HG03175 (cell line): ENCODE measurements at regions not wholly inside any gene's neighbourhood (a gene's known extent, or its start where the extent isn't known, plus 50 kb on each side); places are given as distances from the start of the nearest gene placed in this dataset.
"Not testable (repeated sequence)": the region's sequence is repeated elsewhere in the genome, so short reads cannot be mapped to it uniquely, and the experiment has no call there.

Experiments
- ATAC-seq: cut with Tn5 transposase; IDR thresholded peaks from one replicate; pipeline ENCODE4 v1.9.1; 2021; ENCODE audit warnings: mild to moderate bottlenecking, moderate library complexity; ENCODE audit not compliant: unreplicated experiment

DNA sequence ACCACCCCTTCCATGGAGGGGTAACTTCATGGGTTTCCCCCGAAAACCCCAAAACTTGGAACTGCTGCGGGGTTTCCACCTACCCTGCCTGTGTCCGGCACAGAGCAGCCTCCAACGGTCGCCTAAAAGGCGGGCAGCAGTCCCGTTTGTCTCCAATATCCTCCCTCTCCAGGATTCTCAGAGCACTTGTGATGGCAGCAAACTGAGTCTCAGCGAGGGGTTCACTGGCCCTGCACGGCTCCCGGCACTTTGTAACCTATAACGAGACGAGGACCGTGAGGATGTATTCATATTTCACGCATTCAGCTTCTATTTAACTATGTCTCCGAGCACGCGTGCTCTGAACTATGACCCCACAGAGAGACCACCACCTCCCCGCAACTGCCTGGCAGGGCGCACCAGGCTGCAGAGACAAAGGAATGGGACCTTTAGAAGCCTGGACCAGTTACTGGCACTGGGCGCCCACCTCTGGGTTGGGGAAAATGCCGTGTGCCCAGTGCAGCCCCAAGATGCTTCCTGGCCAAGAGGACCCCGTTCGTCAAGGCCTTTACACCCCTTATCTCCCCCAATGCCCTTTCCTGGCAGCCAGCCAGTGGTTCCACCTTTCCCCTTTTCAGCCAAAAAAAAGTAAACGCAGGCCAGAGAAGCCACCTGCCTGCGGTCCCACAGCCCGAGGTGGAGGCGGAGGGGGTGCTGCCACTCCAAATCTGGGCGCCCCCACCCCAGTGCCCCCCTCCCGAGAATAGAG, 173.1 kb upstream of the RTL1 start:
- ATAC-seq: no peak

DNA sequence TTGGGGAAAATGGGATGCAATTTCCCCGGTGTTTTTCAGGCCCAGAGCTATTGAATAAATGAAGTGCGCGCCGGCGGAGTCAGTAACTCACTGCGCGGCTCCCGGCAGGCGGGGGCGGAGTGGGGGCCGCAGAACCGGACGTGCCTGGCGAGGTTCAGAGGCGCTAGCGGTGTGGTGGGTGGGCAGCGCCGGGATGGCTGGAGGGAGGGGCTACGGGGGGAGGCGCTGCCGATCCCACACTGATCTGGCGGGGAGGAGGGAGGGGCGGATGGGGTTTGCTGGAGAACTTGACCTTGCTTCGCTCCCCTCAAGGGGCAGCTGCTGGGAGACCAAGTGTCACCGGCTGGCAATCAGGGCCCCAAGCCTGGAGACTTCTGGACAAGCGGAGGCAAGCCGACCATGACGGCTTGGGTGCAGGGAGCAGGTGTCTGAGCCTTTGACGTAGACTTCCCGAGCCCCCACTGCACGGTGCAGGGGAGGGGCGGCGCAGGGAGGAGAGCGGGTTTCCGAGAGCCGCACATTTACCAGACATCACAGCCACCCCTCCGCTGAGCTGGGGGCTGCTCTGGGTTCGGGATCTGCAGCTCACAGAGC, 174.1 kb upstream of the RTL1 start:
- no peak for ATAC-seq

DNA sequence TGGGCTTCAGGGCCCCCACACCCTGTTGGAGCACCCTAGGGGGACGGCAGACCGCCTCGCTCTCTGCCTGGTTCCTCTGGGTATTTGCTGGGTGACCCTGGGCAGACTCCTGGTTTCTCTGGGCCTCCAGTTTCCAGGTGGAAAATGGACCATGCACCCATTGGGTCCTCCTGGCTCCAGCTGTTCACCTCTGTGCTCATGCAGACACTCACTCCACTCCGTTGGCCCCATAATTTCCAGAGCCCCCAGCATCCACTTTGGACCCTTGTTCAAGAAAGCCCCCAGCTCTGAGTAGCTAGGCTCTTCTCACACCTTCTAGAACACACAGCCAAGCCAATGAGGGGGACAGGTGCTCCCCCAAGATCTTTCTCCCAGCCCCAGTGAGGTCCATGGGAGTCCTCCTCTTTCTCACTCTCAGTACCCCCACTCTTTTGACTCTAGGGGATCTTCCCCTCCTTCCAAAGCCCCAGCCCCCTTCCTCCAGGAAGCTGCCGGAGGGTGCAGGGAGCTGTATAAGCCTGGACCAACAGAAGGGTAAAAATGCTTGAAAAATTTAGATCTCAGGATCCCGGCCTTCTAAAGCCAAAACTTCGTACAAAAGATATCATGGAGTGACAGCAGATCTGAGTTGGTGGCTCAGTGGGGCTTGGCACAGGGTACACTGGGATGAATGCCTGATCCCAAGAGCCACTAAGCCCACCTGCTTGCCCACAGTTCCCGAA, 174.8 kb upstream of the RTL1 start:
- no peak for ATAC-seq

DNA sequence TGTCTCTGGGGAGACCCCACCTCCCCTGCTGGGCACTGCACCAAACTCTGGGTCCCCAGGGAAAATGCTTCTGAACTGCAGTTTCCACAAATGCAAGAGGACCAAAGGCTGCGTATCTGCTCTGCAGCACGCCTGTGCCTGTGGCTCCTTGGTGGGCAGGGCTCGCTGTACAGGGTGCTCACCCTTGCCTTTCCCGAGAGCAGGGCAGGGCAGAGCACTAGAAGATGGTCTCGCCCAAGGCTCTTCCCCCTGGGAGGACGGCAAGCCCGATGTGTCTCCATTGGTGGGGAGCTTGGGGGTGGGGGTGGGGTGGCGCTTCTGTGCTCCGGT, 175.3 kb upstream of the RTL1 start:
- ATAC-seq: no peak

DNA sequence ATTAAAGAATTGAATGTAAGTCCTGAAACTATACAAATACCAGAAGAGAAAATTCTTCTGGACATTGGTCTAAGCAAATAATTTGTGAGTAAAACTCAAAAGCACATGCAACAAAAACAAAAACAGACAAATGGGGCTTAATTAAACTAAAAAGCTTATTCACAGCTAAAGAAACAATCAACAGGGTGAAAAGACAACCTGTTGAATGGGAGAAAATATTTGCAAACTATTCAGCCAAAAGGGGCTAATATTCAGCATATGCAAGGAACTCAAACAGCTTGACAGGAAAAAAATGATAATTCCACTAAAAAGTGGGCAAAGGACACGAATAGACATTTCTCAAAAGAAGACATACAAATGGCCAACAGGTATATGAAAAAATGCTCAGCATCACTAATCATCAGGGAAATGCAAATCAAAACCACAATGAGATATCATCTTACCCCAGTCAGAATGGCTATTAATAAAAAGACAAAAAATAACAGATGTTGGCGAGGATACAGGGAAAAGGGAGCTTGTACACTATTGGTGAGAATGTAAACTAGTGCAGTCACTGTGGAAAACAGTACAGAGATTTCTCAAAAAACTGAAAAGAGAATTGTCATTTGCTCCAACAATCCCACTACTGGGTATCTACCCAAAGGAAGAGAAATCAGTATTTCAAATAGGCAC, 177.5 kb upstream of the RTL1 start:
- ATAC-seq: no peak

DNA sequence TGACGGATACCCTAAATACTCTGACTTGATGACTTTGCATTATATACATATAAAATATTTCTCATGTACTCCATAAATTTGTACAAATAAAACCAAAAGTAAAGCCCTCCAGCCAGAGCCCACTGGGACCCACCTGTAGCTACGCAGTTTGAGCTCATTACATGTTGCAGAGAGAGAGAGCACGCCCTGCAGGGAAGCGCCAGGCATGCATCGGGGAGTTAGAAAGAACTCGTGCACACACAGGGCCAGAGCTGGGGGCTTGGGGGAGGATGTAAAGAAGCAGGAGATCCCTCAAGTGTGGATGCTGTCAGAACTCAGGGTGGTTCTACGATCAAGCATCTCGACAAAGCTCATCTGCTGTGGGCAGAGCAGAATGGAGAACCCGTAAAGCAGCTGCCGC, 178.5 kb upstream of the RTL1 start:
- ATAC-seq: no peak

DNA sequence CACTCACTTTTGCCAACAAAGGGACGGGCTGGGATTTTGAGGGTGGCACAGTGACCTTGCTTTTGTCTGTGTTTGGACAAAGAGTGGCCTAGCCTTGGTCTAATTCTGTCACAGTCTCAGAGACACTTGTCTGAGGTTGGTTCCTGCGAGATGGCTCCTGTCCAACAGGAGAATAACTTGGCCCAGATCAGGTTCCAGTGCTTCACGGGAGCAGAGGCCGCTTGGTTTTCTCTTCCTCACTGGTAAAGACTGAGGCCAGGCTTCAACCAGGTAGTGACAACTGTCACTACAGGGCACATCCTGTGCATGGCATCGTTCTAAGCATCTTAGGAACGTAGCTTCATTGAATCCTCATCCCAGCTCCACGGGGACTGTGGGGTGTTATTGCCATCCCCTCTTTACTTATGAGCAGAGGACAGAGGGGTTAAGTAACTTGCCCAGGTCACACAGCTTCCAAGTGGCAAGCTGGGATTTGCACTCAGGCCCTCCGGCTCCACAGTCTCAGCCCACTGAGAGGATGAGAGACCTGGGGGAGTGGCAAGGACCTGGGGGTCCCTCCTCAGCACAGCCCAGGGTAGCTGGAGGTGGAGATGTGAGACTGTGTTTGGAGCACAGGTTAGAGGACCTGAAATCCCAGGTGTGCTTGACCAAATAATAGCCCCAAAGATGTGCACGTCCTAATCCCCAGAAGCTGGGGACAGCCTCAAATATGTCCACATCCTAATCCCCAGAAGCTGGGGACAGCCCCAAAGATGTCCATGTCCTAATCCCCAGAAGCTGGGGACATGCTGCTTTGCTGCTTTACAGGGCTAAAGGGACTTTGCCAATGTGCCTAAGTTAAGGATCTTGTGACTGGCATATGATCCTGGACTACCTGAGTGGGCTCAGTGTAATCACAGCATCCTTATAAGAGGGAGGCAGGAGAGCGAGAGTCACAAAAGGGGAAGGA, 179.2 kb upstream of the RTL1 start:
- no peak for ATAC-seq

DNA sequence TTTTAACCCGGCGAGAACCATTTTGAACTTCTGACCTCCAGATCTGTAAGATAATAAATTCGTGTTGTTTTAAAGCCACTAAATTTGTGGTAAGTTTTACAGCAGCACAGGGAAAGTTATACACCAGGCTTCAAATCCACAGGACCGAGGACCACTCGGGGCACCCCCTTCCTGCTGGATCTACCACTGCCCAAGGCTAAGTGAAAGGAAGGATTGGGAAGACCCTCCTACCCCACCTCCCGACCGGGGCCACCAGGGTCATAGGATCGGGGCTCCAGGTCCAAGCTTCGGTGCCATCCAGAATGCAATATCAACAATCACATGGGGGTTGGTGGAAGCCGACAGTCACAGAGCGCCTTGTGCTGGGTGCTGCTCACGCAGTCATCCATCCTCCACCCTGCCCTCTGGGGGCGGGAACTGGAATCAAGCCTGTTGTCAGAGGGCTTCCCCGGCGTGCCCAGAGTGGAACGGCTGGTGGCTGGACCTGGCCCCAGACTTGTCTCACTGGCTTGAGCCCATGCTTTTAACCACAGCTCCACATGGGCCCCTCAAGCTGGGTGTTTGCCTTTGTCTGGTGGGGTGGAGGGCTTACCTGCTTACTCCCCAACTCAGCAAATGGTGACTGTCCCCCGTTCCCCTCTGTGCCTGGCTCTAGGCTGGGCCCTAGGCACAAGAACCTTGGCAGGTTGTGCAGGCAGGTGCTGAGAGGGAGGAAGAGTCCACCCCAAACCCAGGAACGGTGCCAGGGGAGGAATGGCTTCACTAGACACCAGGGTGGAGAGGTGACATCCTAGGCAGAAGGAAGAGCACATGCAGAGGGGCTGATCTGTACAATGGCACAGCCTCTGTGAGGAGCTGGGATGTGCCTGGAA, 180.3 kb upstream of the RTL1 start:
- ATAC-seq: no peak

DNA sequence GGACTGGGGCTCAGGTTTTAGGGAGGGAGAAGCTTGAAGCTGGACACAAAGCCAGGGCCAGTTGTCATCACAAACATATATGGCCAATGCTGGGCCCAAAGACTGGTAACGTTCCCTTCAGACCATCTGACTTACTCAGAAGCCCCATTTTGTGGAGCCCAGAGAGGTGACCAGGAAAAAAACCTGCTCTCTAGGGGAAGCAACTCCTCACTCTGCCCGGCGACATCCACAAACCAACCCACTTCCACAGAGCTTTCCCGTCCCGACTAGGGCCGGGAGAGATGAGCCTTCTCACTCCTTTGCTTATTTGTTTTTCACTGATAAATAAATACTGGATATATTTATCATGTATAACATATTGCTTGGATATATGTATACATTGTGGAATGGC, 180.9 kb upstream of the RTL1 start:
- no peak for ATAC-seq

DNA sequence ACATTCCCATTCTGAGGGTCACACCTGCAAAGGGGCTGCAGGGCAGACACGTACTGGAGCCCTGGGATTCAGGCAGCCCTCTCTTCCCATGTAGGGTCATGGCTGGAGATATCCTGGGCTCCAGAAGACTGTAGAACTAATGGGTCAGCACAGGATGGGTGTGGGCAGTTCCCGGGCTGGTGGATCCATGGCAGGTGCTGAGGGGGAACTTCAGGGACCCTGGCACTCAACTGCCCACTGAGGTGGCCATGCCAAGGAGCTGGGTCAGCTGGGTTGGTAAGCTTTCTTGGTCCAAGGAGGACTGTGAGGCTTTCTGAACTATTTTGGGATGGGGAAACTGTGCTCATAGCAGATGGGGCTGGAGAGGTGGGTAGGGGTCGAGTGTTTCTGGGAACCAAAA, 183.4 kb upstream of the RTL1 start:
- no peak for ATAC-seq

DNA sequence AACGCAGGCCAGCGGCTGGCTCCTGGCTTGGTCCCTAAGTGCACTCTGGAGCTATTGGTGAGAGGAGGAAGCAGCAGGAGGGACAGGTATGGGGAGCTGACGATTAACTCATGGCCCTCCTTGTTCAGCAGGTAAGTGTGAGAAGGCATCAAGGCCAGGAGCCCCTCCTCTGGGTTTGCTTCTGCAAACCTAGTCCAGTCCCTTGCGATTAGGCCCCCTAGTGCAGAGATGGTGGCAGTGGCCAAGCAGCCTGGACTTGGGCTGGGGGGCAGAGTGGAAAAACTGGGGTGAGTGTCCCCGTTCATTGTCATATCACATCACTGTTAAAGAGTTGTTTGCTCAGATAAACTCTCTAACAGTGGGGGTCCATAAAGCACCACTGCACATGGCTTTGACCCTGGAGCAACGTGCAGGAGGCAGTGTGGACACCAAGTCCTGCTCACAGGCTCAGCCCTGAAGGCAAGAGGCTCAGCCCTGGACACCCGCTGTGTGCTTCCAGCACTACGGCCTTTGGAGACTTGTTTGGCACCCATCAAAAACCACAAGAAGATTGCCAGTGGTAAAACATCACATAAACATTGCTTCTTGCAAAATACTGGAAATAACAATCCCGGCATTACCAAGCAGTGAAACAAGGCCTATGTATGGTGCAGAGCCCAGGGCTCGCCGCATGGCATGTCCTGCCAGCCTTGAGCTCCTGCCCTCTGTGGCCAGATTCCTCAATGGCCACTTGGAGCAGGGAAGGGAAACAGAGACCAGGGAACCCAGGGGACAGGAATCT, 184.3 kb upstream of the RTL1 start:
- ATAC-seq: no peak

DNA sequence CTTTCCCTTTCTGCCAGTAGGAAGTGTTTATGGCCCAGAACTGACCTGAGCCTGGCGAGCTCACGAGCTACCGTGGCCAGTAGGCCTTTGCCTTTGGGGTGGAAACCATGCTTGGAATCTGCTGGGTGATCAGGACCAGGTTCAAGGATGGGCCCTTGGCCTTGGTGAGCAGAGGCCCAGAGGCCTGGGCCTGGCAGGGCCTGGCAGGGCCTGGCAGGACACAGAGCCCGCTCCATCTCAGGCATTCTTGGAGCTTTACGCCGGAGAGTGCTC, 184.8 kb upstream of the RTL1 start:
- no peak for ATAC-seq

DNA sequence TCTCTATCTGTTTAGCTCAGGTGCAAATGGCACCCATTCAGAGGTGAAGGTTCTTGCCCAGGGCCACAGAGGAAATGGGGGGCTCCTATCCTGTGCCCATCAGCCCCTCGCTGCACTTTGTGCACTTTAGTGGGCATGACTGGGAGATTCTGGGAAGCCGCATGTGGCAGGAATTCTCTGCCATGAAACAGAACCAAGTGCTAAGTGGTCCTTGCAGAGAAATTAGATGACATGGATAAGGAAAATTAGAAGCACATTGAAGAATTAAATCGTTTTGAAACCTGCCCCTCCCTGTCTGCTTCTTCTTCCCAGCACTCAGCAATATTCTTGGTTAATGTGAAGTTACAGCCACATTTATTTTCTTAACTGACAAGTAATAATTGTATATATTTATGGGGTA, 185.2 kb upstream of the RTL1 start:
- ATAC-seq: no peak

DNA sequence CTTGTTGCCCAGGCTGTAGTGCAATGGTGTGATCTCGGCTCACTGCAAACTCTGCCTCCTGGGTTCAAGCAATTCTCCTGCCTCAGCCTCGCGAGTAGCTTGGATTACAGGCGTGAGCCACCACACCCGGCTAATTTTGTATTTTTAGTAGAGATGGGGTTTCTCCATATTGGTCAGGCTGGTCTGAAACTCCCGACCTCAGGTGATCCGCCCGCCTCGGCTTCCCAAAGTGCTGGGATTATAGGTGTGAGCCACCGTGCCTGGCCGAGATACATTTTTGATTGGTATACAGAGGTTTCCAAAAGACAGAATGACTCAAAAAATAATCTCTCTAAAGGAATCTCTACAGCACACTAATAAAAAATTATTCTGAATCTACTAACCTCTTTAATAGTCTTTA, 187.0 kb upstream of the RTL1 start:
- ATAC-seq: not testable (repeated sequence)

DNA sequence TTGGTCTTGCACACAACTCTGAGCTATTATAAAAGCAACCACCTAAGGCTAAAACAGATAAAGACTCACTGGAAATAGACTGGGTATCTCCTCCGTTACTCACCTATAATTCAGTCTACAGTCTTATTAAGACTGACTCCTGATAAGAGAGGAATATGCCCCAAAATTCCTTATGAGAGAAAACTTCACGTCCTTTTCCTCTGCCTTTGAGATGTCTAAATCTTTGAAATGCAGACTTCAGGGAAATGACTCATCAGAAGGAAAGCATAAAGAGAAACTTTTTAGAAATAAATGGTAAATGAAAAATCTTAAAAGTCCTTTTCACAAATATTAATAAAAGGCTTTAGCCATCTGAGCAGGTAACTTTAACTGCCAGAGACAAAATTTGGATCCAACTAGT, 187.5 kb upstream of the RTL1 start:
- no peak for ATAC-seq

DNA sequence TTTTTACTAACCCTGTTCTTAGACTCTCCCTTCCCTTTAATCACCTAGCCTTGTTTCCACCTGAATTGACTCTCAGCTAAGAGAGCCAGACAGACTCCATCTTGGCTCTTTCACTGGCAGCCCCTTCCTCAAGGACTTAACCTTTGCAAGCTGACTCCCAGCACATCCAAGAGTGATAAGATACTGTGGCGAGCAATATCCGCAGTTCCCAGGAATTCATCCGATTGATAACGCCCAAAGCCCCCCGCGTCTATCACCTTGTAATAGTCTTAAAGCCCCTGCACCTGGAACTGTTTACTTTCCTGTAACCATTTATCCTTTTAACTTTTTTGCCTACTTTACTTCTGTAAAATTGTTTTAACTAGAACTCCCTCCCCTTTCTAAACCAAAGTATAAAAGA, 191.4 kb upstream of the RTL1 start:
- ATAC-seq: not testable (repeated sequence)

DNA sequence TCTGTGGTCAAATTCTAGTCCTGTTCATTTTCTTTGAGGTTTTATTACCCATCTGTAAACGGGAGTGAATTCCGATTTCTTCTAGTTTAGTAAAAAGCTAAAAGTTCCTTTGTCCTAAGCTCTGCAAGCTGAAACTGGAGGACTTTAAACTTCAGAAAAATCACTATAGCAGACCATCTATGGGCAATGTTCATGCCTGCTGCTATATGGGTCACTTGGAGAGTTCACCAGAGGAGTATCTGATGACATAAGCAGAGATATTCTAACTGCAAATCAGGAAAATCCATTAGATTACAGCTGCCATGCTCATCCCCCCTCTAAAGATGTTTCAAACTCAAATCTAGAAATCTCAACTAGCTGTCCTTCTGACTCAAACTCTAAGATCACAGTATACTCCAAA, 193.0 kb upstream of the RTL1 start:
- ATAC-seq: no peak

DNA sequence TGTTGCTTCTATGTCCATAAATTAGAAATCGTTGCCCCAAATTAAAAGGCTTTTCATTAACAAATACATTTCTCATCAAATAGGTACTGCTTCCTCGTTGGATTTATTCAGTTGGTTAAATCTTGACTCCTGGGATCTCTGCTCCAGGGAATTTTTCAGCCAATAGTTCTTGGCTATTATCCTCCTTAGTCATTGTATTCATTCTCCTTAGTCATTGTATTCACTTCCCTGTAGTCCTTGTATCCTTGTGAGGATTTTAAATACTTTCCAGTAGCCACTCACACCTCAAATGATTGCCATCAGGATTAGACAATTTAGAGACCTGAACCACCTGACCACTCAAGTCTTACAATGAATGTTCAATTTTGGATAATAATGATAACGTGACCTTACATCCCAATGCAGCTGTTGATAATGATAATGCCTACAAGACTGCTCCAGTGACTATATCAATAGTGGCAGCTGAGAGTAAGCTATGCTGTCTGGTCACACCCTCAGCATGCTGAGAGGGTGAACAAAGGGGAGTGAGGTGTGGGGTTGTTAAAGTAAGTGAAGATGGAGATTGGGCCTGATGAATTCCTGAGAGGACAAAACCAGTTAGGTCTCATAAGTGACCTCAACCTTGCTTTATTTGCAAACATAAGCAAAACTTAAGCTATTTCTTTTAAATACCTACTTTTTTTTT, 193.7 kb upstream of the RTL1 start:
- ATAC-seq: no peak

DNA sequence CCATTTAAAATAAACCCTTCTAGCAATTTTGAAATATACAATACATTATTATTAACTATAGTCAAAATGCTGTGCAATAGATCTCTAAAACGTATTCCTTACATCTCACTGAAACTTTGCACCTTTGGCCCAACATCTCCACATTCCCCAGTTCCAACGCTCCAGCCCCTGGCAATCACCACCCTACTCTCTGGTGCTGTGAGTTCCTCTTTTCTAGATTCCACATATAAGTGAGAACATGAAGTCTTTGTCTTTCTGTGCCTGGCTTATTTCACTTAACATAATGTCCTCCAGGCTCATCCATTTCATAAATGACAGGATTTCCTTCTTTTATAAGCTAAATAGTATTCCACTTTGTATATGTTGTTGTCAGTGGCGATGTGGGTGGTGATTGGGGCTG, 194.7 kb upstream of the RTL1 start:
- ATAC-seq: no peak
